ENCODE measurements at regions not wholly inside any gene's neighbourhood (a gene's known extent, or its start where the extent isn't known, plus 50 kb on each side); places are given as distances from the start of the nearest gene placed in this dataset.

GRCh38 chr2:234164493-234165413 lies 114.3 kb downstream of the SPP2 start:
- TF ChIP-seq CTCF (IDR thresholded peaks at IDR 0.05) = no peak

GRCh38 chr2:234163510-234164045 lies 113.1 kb downstream of the SPP2 start:
- no peak for TF ChIP-seq CTCF (IDR thresholded peaks at IDR 0.05)

- TF ChIP-seq CTCF (IDR thresholded peaks at IDR 0.05) = no peak
Observed at GRCh38 chr2:234162861-234163260, 112.4 kb downstream of the SPP2 start.

- TF ChIP-seq CTCF (IDR thresholded peaks at IDR 0.05) = no peak
Observed at GRCh38 chr2:234161932-234162331, 111.4 kb downstream of the SPP2 start.

- no peak for TF ChIP-seq CTCF (IDR thresholded peaks at IDR 0.05)
Observed at GRCh38 chr2:234158812-234159211, 108.3 kb downstream of the SPP2 start.

- TF ChIP-seq CTCF (IDR thresholded peaks at IDR 0.05) = no peak
Observed at GRCh38 chr2:234157817-234158588, 107.5 kb downstream of the SPP2 start.

GRCh38 chr2:234156326-234156725 lies 105.8 kb downstream of the SPP2 start:
- no peak for TF ChIP-seq CTCF (IDR thresholded peaks at IDR 0.05)
